Transverse colon (tissue), 4 donors: ENCODE measurements at regions not wholly inside any gene's neighbourhood (a gene's known extent, or its start where the extent isn't known, plus 50 kb on each side); places are given as distances from the start of the nearest gene placed in this dataset.

Experiments
- DNase-seq: peaks from one replicate; pipeline ENCODE4 v3.0.0-alpha.2; 2019
- H3K27ac ChIP-seq, 4 donors: fragments of 200-600 bp; sonication (generic); 2 replicates each; pipeline ENCODE4 v1.5.1; 2016 to 2018; ENCODE audit warnings: inconsistent platforms in 4 of 4
- H3K27me3 ChIP-seq: fragments of 200-600 bp; sonication (generic); 2 replicates; pipeline ENCODE4 v1.5.1; 2017; ENCODE audit warnings: inconsistent platforms
- H3K36me3 ChIP-seq, 4 donors: fragments of 200-600 bp; sonication (generic); 2 replicates each; pipeline ENCODE4 v1.5.1; 2017 to 2019; ENCODE audit warnings: inconsistent platforms in 4 of 4
- H3K4me1 ChIP-seq, 4 donors: fragments of 200-600 bp; sonication (generic); 2 replicates each; pipeline ENCODE4 v1.5.1; 2017 to 2020; ENCODE audit warnings: inconsistent platforms in 4 of 4
- H3K4me3 ChIP-seq, 4 donors: fragments of 200-600 bp; sonication (generic); 1 replicate in 1 of 4; 2 replicates in 3 of 4; pipeline versions ENCODE4 v1.5.1 to v1.6.1; 2017 to 2019; ENCODE audit warnings: inconsistent platforms in 4 of 4
- H3K9me3 ChIP-seq, 2 donors: fragments of 200-600 bp; sonication (generic); 2 replicates each; pipeline ENCODE4 v1.5.1; 2017 to 2019; ENCODE audit warnings: inconsistent platforms in 2 of 2
- CTCF ChIP-seq, 5 experiments: fragments of 200-600 bp in 3 of 5; fragments of 450-650 bp in 2 of 5; sonication (generic) in 3 of 5; IDR thresholded peaks; 1 replicate in 2 of 5; 2 replicates in 3 of 5; pipeline ENCODE4 v1.5.1; 2016 to 2017; ENCODE audit warnings: antibody characterized with exemption in 5 of 5, inconsistent platforms in 3 of 5, mild to moderate bottlenecking in 2 of 5, moderate library complexity in 1 of 5
- EP300 ChIP-seq: sonication (generic); formaldehyde crosslinking; IDR thresholded peaks from one replicate; pipeline ENCODE4 v1.6.1; 2017; ENCODE audit warnings: antibody characterized with exemption, low read depth
- POLR2A ChIP-seq: fragments of 450-650 bp; IDR thresholded peaks from one replicate; pipeline ENCODE4 v1.6.1; 2016; ENCODE audit warnings: antibody characterized with exemption, mild to moderate bottlenecking, moderate library complexity
- POLR2AphosphoS5 ChIP-seq, 3 donors: sonication (generic); formaldehyde crosslinking; IDR thresholded peaks; one replicate each; pipeline ENCODE4 v1.6.1; 2016; ENCODE audit warnings: antibody characterized with exemption in 3 of 3
- WGBS, 2 donors: methylation state at CpG; one replicate each; pipeline ENCODE4 v1.1.5; 2018; ENCODE audit warnings: low coverage in 1 of 2; 5-methylcytosine and 5-hydroxymethylcytosine counted together
- in situ Hi-C, 4 donors: fragments of 200-750 bp; cut with MboI; loops; one replicate each; pipeline versions ENCODE4 v1.15.0 to v1.15.1; 2017; ENCODE audit warnings: low sequenced_read_pairs in 3 of 4, low pct_ligation_motif_present in 1 of 4, low pct_unique_long_range_greater_than_20kb in 1 of 4
- intact Hi-C: fragments of 100-400 bp; cut with DNase I; formaldehyde crosslinking; loops from one replicate; pipeline ENCODE4 v1.15.1; 2023; ENCODE audit warnings: low total_unique reads

GRCh38 chr1:72419229-72419628 lies 136.9 kb upstream of the NEGR1 start:
- intact Hi-C loops, result no loop called here

GRCh38 chr1:72412286-72412685 lies 129.9 kb upstream of the NEGR1 start:
- Histone ChIP-seq H3K27ac (no peak overlapping the region), H3K4me3 (no peak overlapping the region), H3K9me3 (no peaks in the 10 kb centered on the region), H3K27me3 (no peaks in the 10 kb centered on the region), H3K4me1 (no peaks in the 10 kb centered on the region), H3K36me3 (no peaks in the 10 kb centered on the region)
- intact Hi-C loops (no loop called here), in situ Hi-C loops (no loop called here)
- DNase-seq, result no peak
- TF ChIP-seq POLR2AphosphoS5 (IDR thresholded peaks at IDR 0.05) (no peak), POLR2A (no peak), CTCF (IDR thresholded peaks at IDR 0.05) (no peak), EP300 (no peak)

More at GRCh38 chr1:72419229-72419628, 136.9 kb upstream of the NEGR1 start:
- no peak for TF ChIP-seq POLR2AphosphoS5 (IDR thresholded peaks at IDR 0.05)
- no peak for TF ChIP-seq POLR2A
- TF ChIP-seq EP300, result no peak
- TF ChIP-seq CTCF (IDR thresholded peaks at IDR 0.05), result no peak
- Histone ChIP-seq H3K27ac (no peak overlapping the region), H3K36me3 (no peaks in the 10 kb centered on the region), H3K27me3 (no peaks in the 10 kb centered on the region), H3K4me3 (no peak overlapping the region), H3K4me1 (no peaks in the 10 kb centered on the region), H3K9me3 (no peaks in the 10 kb centered on the region)
- in situ Hi-C loops, result no loop called here
- no peak for DNase-seq
- WGBS, 2 donors, result 88 to 89% methylated on average over 16 to 18 of the region's 18 CpGs

- H3K4me1 ChIP-seq, result no peaks in the 10 kb centered on the region
- H3K27me3 ChIP-seq, result no peaks in the 10 kb centered on the region
- H3K36me3 ChIP-seq, result no peaks in the 10 kb centered on the region
- WGBS, 2 donors, result 94 to 100% methylated on average over 2 of the region's 2 CpGs
- no peak for DNase-seq
- intact Hi-C loops, result no loop called here
- no peaks in the 10 kb centered on the region for H3K9me3 ChIP-seq
- H3K27ac ChIP-seq, result no peak overlapping the region
- TF ChIP-seq CTCF (IDR thresholded peaks at IDR 0.05) (no peak), POLR2A (no peak), EP300 (no peak), POLR2AphosphoS5 (IDR thresholded peaks at IDR 0.05) (no peak)
- in situ Hi-C loops, result no loop called here
- no peak overlapping the region for H3K4me3 ChIP-seq
Measured at GRCh38 chr1:72399807-72400206, 117.5 kb upstream of the NEGR1 start.

GRCh38 chr1:72397786-72398185 lies 115.4 kb upstream of the NEGR1 start:
- H3K4me3 ChIP-seq, result no peak overlapping the region
- no peak for DNase-seq

More at GRCh38 chr1:72397786-72398185, 115.4 kb upstream of the NEGR1 start:
- no peaks in the 10 kb centered on the region for H3K27me3 ChIP-seq
- TF ChIP-seq POLR2A, result no peak
- no peak for TF ChIP-seq EP300
- TF ChIP-seq POLR2AphosphoS5 (IDR thresholded peaks at IDR 0.05), result no peak
- no peak for TF ChIP-seq CTCF (IDR thresholded peaks at IDR 0.05)
- in situ Hi-C loops (no loop called here), intact Hi-C loops (no loop called here)
- no peaks in the 10 kb centered on the region for H3K9me3 ChIP-seq
- no peak overlapping the region for H3K27ac ChIP-seq
- no peaks in the 10 kb centered on the region for H3K36me3 ChIP-seq
- no peaks in the 10 kb centered on the region for H3K4me1 ChIP-seq
